Fibroblast of gingiva (primary cell): ENCODE measurements at regions not wholly inside any gene's neighbourhood (a gene's known extent, or its start where the extent isn't known, plus 50 kb on each side); places are given as distances from the start of the nearest gene placed in this dataset.
A peak's percentile ranks its signal among the peaks of the same experiment; 100 is the strongest.

ENCODE experiments used
- DNase-seq: peaks from one replicate; pipeline ENCODE4 v3.0.0-alpha.2; 2011; ENCODE audit warnings: low read depth

- DNase-seq: no peak
Measured at GRCh38 chr2:222058819-222059445, 239.9 kb downstream of the PAX3 start.

- no peak for DNase-seq
Measured at GRCh38 chr2:222057347-222058073, 241.3 kb downstream of the PAX3 start.

- DNase-seq: no peak
Measured at GRCh38 chr2:222055328-222055727, 243.5 kb downstream of the PAX3 start.

GRCh38 chr2:222054813-222055212, 244.0 kb downstream of the PAX3 start:
- DNase-seq: no peak

- DNase-seq: no peak
Measured at GRCh38 chr2:222052934-222053367, 245.8 kb downstream of the PAX3 start.

GRCh38 chr2:222050981-222051380, 247.8 kb downstream of the PAX3 start:
- no peak for DNase-seq

GRCh38 chr2:222049946-222050345, 248.9 kb downstream of the PAX3 start:
- DNase-seq: no peak

GRCh38 chr2:222043897-222044296, 254.9 kb downstream of the PAX3 start:
- no peak for DNase-seq

- DNase-seq: no peak
Measured at GRCh38 chr2:222042666-222043065, 256.1 kb downstream of the PAX3 start.

- DNase-seq: no peak
Measured at GRCh38 chr2:222040333-222040732, 258.5 kb downstream of the PAX3 start.

GRCh38 chr2:222039821-222040220, 259.0 kb downstream of the PAX3 start:
- no peak for DNase-seq

GRCh38 chr2:222038067-222038802, 260.6 kb downstream of the PAX3 start:
- peak; percentile 45 for DNase-seq

GRCh38 chr2:222037211-222037610, 261.6 kb downstream of the PAX3 start:
- no peak for DNase-seq

GRCh38 chr2:222034058-222034457, 264.7 kb downstream of the PAX3 start:
- no peak for DNase-seq

- DNase-seq: no peak
Measured at GRCh38 chr2:222033541-222033940, 265.3 kb downstream of the PAX3 start.

GRCh38 chr2:222025881-222026271, 272.9 kb downstream of the PAX3 start:
- DNase-seq: no peak

GRCh38 chr2:222024932-222025880, 273.6 kb downstream of the PAX3 start:
- peak; percentile 30 for DNase-seq

GRCh38 chr2:222017252-222017850, 281.4 kb downstream of the PAX3 start:
- DNase-seq: no peak

GRCh38 chr2:222013889-222014288, 284.9 kb downstream of the PAX3 start:
- no peak for DNase-seq

- peak; percentile 10 for DNase-seq
Measured at GRCh38 chr2:222000326-222000725, 298.5 kb downstream of the PAX3 start.

GRCh38 chr2:221999717-222000116, 299.1 kb downstream of the PAX3 start:
- DNase-seq: no peak

- DNase-seq: no peak
Measured at GRCh38 chr2:221999166-221999565, 299.6 kb downstream of the PAX3 start.
